Epithelial cell of proximal tubule (primary cell): ENCODE measurements at regions not wholly inside any gene's neighbourhood (a gene's known extent, or its start where the extent isn't known, plus 50 kb on each side); places are given as distances from the start of the nearest gene placed in this dataset.

ENCODE experiments used
- DNase-seq: peaks from one replicate; pipeline ENCODE4 v3.0.0-alpha.2; 2011; ENCODE audit warnings: low read depth
- H3K4me3 ChIP-seq: 2 replicates; pipeline ENCODE4 v1.5.1; 2011; ENCODE audit warnings: low read depth, mild to moderate bottlenecking, low read length
- TF ChIP-seq, protein P1 (sequence below): conservative IDR thresholded peaks from 2 replicates; pipeline ENCODE4 v1.5.1; 2012; ENCODE audit warnings: low read depth, mild to moderate bottlenecking, low read length

DNA sequence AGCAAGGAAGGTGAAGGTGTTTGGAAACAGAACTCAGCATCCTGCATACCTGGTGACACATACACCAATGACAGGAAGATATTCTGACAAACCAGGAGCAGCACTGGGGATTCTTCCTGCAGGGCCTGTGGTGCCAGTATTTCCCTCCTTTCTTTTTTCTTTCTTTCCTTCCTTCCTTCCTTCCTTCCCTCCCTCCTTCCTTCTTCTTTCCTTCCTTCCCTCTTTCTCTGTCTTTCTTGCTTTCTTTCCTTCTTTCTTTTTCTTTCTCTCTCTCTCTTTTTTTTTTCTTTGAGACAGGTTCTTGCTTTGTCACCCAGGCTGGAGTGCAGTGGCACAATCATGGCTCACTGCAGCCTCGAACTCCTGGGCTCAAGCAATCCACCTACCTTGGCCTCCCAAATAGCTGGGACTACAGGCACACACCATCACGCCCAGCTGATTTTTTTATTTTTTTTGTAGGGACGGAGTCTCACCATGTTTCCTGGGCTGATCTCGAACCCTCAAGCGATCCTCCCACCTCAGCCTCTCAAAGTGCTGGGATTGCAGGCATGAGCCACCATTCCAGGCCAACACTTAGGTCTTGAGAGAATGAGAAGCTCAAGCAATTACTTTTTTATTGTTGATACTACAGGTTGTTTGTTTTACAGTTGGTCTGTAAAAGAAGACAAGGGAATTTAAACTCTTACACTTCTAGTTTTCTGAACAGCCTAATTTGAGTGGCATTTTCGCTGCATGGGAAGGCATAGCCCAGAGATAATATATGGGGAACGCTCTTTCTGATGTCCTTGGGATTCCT, 54.7 kb upstream of the GATA6 start:
- H3K4me3 ChIP-seq: no peak overlapping the region
- TF ChIP-seq, protein P1, sequence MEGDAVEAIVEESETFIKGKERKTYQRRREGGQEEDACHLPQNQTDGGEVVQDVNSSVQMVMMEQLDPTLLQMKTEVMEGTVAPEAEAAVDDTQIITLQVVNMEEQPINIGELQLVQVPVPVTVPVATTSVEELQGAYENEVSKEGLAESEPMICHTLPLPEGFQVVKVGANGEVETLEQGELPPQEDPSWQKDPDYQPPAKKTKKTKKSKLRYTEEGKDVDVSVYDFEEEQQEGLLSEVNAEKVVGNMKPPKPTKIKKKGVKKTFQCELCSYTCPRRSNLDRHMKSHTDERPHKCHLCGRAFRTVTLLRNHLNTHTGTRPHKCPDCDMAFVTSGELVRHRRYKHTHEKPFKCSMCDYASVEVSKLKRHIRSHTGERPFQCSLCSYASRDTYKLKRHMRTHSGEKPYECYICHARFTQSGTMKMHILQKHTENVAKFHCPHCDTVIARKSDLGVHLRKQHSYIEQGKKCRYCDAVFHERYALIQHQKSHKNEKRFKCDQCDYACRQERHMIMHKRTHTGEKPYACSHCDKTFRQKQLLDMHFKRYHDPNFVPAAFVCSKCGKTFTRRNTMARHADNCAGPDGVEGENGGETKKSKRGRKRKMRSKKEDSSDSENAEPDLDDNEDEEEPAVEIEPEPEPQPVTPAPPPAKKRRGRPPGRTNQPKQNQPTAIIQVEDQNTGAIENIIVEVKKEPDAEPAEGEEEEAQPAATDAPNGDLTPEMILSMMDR: no peak
- no peak for DNase-seq

- H3K4me3 ChIP-seq: no peak overlapping the region
- TF ChIP-seq, protein P1: no peak
- DNase-seq: no peak
Observed at GRCh38 chr18:22115573-22115972, 53.8 kb upstream of the GATA6 start.
